Spleen (tissue), 11 donors: ENCODE measurements at regions not wholly inside any gene's neighbourhood (a gene's known extent, or its start where the extent isn't known, plus 50 kb on each side); places are given as distances from the start of the nearest gene placed in this dataset.

Source experiments
- DNase-seq: peaks from one replicate; pipeline ENCODE4 v3.0.0-alpha.2; 2020
- H3K27ac ChIP-seq, 8 donors: fragments of 200-600 bp; sonication (generic) in 7 of 8; 1 replicate in 4 of 8; 2 replicates in 4 of 8; pipeline versions ENCODE4 v1.5.0 to v1.8.0; 2016 to 2021; ENCODE audit warnings: inconsistent platforms in 4 of 8, mild to moderate bottlenecking in 4 of 8, moderate library complexity in 1 of 8
- H3K27me3 ChIP-seq, 7 donors: fragments of 200-600 bp; sonication (generic) in 6 of 7; replicated peaks in 1 of 7; 1 replicate in 4 of 7; 2 replicates in 3 of 7; pipeline versions ENCODE4 v1.5.0 to v1.8.0; 2016 to 2021; ENCODE audit warnings: inconsistent platforms in 3 of 7, mild to moderate bottlenecking in 1 of 7
- H3K36me3 ChIP-seq, 6 donors: fragments of 200-600 bp; sonication (generic) in 5 of 6; 1 replicate in 4 of 6; 2 replicates in 2 of 6; pipeline versions ENCODE4 v1.5.0 to v1.8.0; 2016 to 2021; ENCODE audit warnings: inconsistent platforms in 2 of 6
- H3K4me1 ChIP-seq, 6 donors: fragments of 200-600 bp; sonication (generic) in 5 of 6; 1 replicate in 3 of 6; 2 replicates in 3 of 6; pipeline versions ENCODE4 v1.5.0 to v1.8.0; 2016 to 2021; ENCODE audit warnings: inconsistent platforms in 3 of 6
- H3K4me3 ChIP-seq, 8 donors: fragments of 200-600 bp; sonication (generic) in 7 of 8; 1 replicate in 4 of 8; 2 replicates in 4 of 8; pipeline versions ENCODE4 v1.5.0 to v1.8.0; 2016 to 2021; ENCODE audit warnings: inconsistent platforms in 4 of 8, mild to moderate bottlenecking in 4 of 8, moderate library complexity in 2 of 8
- H3K9me3 ChIP-seq, 8 donors: fragments of 200-600 bp; sonication (generic) in 7 of 8; 1 replicate in 4 of 8; 2 replicates in 4 of 8; pipeline versions ENCODE4 v1.5.0 to v1.8.0; 2016 to 2021; ENCODE audit warnings: inconsistent platforms in 4 of 8
- POLR2A ChIP-seq, 3 donors: fragments of 450-650 bp; IDR thresholded peaks; one replicate each; pipeline ENCODE4 v1.5.1; 2017; ENCODE audit warnings: antibody characterized with exemption in 3 of 3, mild to moderate bottlenecking in 1 of 3
- POLR2AphosphoS5 ChIP-seq, 3 donors: sonication (generic); formaldehyde crosslinking; IDR thresholded peaks; one replicate each; pipeline ENCODE4 v1.5.1; 2017; ENCODE audit warnings: antibody characterized with exemption in 3 of 3
- WGBS, 5 donors: extraction: QIAGEN DNeasy Blood & Tissue Kit in 3 of 5; methylation state at CpG; one replicate each; pipeline versions ENCODE4 v1.1.5 to v1.1.7; 2013 to 2018; 5-methylcytosine and 5-hydroxymethylcytosine counted together
- intact Hi-C: fragments of 100-400 bp; cut with DNase I; formaldehyde crosslinking; loops from one replicate; pipeline ENCODE4 v1.15.0; 2023; ENCODE audit warnings: low total_unique reads
- TF ChIP-seq, protein P1 (sequence below), 11 experiments: fragments of 200-600 bp in 7 of 11; fragments of 450-650 bp in 4 of 11; sonication (generic) in 4 of 11; IDR thresholded peaks in 8 of 11; conservative IDR thresholded peaks in 3 of 11; 1 replicate in 7 of 11; 2 replicates in 4 of 11; pipeline versions ENCODE4 v1.4.0 to v1.8.0; 2016 to 2021; ENCODE audit warnings: antibody characterized with exemption in 11 of 11, inconsistent platforms in 4 of 11, mild to moderate bottlenecking in 1 of 11
- donor health status: healthy with polysubstance abuse.
- donor health status: DM: no; HTN: no; CAD: no; lungs with moderate emphysema.
- donor health status: DM: no; HTN: no; CAD: no.
- donor health status: Bipolar disorder and iron deficiency.
- donor health status: healthy.
- donor health status: DM: no; HTN: no; CAD: no.
- donor health status: DM: yes; HTN: yes; CAD: no.

DNA sequence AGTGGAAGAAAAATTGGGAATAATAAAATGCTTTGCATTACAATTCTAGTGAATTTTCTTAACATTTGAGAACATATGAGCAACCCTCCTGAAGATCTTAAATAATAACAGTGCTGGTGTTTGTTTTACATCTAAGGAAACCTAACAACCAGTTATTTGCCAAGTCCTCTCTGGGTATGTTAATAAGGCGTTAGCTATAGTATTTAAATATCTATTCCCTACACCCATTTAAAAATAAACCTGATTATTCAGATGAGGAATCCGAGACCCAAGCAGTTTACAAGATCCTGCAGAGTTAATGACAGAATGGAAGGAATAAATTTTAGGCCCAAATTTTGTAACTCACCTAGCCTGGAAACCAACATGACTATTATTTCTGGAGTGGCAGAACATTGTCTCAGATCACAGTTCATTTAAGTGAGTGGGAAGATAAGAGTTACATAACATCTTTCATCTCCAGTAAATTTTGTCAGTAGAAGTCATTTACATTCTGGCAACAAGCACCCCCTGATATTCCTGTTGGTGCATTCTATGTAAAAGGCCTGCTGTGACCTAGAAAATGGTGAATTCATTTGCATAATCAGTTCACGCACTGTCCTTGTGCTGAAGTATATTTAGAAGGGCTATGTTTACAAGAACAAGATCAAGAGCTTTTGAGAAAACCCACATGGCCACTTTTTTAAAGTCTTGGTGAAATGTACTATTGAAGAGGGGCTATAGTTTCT lies 148.2 kb downstream of the COX7C start:
- 65 to 80% (median 77%) methylated on average over 3 of the region's 3 CpGs for WGBS, 5 donors
- no peak overlapping the region for H3K4me3 ChIP-seq
- intact Hi-C loops, result no loop called here
- no peak for DNase-seq
- no peaks in the 10 kb centered on the region for H3K36me3 ChIP-seq
- H3K4me1 ChIP-seq, result no peaks in the 10 kb centered on the region
- H3K9me3 ChIP-seq, result peaks cover 0 to 16% (median 14%) of the 10 kb centered on the region in 8 donors
- no peaks in the 10 kb centered on the region for H3K27me3 ChIP-seq
- no peak overlapping the region for H3K27ac ChIP-seq
- TF ChIP-seq, protein P1, sequence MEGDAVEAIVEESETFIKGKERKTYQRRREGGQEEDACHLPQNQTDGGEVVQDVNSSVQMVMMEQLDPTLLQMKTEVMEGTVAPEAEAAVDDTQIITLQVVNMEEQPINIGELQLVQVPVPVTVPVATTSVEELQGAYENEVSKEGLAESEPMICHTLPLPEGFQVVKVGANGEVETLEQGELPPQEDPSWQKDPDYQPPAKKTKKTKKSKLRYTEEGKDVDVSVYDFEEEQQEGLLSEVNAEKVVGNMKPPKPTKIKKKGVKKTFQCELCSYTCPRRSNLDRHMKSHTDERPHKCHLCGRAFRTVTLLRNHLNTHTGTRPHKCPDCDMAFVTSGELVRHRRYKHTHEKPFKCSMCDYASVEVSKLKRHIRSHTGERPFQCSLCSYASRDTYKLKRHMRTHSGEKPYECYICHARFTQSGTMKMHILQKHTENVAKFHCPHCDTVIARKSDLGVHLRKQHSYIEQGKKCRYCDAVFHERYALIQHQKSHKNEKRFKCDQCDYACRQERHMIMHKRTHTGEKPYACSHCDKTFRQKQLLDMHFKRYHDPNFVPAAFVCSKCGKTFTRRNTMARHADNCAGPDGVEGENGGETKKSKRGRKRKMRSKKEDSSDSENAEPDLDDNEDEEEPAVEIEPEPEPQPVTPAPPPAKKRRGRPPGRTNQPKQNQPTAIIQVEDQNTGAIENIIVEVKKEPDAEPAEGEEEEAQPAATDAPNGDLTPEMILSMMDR (IDR thresholded peaks at IDR 0.05 in 8 of 11, conservative IDR thresholded peaks at IDR 0.05 in 3 of 11), result no peak
- TF ChIP-seq POLR2A (IDR thresholded peaks at IDR 0.05), result no peak
- no peak for TF ChIP-seq POLR2AphosphoS5 (IDR thresholded peaks at IDR 0.05)

DNA sequence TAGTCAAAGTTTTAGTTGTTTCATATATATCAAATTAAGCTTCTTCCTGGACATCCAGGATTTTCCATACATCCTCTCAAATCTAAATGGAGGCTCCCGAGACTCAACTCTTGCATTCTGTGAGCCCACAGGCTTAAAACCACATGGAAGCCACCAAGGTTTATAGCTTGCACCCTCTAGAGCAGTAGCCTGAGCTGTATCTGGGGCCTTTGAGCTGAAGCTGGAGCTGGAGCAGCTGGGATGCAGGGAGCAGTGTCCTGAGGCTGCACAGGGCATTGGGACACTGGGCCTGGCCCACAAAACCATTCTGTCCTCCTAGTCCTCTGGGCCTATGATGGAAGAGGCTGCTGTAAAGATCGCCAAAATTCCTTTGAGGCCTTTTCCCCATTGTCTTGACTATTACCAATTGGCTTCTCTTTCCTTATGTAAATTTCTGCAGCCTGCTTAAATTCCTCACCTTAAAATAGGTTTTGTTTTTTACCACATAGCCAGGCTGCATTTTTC lies 151.0 kb downstream of the COX7C start:
- no peaks in the 10 kb centered on the region for H3K36me3 ChIP-seq
- intact Hi-C loops, result no loop called here
- no peak for DNase-seq
- H3K4me1 ChIP-seq, result no peaks in the 10 kb centered on the region
- no peaks in the 10 kb centered on the region for H3K27me3 ChIP-seq
- peaks cover 0 to 31% (median 18%) of the 10 kb centered on the region in 8 donors for H3K9me3 ChIP-seq
- H3K27ac ChIP-seq, result no peak overlapping the region
- TF ChIP-seq, protein P1 (IDR thresholded peaks at IDR 0.05 in 8 of 11, conservative IDR thresholded peaks at IDR 0.05 in 3 of 11), result no peak
- TF ChIP-seq POLR2AphosphoS5 (IDR thresholded peaks at IDR 0.05), result no peak
- no peak for TF ChIP-seq POLR2A (IDR thresholded peaks at IDR 0.05)
- H3K4me3 ChIP-seq, result no peak overlapping the region
- WGBS, 5 donors, result 83 to 94% (median 90%) methylated on average over 2 of the region's 2 CpGs

DNA sequence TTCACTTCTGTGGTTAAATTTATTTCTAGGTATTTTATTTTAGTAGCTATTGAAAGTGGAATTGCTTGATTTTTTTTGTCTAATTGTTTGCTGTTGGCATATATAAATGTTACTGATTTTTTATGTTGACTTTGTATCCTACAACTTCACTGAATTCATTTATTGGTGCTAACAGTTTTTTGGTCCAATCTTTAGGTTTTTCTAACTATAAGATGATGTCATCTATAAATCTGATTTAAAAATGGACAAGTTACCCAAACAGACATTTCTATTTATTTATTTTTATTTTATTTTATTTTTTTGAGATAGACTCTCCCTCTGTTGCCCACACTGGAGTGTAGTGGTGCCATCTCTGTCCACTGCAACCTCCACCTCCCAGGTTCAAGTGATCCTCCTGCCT lies 162.3 kb downstream of the COX7C start:
- no peaks in the 10 kb centered on the region for H3K27me3 ChIP-seq
- no peak overlapping the region for H3K4me3 ChIP-seq
- H3K27ac ChIP-seq, result no peak overlapping the region
- no peaks in the 10 kb centered on the region for H3K9me3 ChIP-seq
- no peak for DNase-seq
- no peaks in the 10 kb centered on the region for H3K4me1 ChIP-seq
- H3K36me3 ChIP-seq, result no peaks in the 10 kb centered on the region
- intact Hi-C loops, result no loop called here
- TF ChIP-seq, protein P1 (IDR thresholded peaks at IDR 0.05 in 8 of 11, conservative IDR thresholded peaks at IDR 0.05 in 3 of 11), result no peak

DNA sequence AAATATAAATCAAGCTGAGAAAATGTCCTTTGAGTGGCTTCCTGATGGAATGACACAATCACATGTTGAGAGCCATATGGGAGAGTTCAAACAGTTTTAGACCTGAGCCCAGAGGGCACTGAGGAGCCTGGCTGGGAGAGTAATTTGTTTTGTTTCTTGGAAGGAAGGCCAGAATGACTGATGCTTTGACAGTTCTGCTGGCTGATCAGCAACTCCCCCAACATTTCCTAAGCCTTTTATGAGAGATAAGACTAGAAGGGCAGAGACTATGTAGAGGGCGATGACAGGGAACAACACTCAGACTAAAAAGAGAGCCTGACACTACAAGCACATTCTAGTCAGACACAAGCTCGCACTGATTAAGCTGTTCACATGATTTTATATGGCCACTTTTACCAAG lies 169.2 kb downstream of the COX7C start:
- Histone ChIP-seq H3K27me3 (no peaks in the 10 kb centered on the region), H3K4me1 (no peaks in the 10 kb centered on the region), H3K27ac (no peak overlapping the region), H3K9me3 (no peaks in the 10 kb centered on the region), H3K36me3 (no peaks in the 10 kb centered on the region), H3K4me3 (no peak overlapping the region)
- no peak for DNase-seq
- TF ChIP-seq, protein P1 (IDR thresholded peaks at IDR 0.05 in 8 of 11, conservative IDR thresholded peaks at IDR 0.05 in 3 of 11), result no peak
- no peak for TF ChIP-seq POLR2AphosphoS5 (IDR thresholded peaks at IDR 0.05)
- TF ChIP-seq POLR2A (IDR thresholded peaks at IDR 0.05), result no peak
- WGBS, 5 donors, result 43 to 69% (median 66%) methylated on average over 2 of the region's 2 CpGs
- intact Hi-C loops, result no loop called here
